HuH-7.5 (cell line): ENCODE measurements at regions not wholly inside any gene's neighbourhood (a gene's known extent, or its start where the extent isn't known, plus 50 kb on each side); places are given as distances from the start of the nearest gene placed in this dataset.

Experiments used
- DNase-seq: peaks from one replicate; pipeline ENCODE4 v3.0.0; 2011; ENCODE audit warnings: low spot score

GRCh38 chr1:72830606-72831390 lies 548.5 kb upstream of the NEGR1 start:
- no peak for DNase-seq

GRCh38 chr1:72827278-72827677 lies 544.9 kb upstream of the NEGR1 start:
- peak; percentile 6 for DNase-seq

- no peak for DNase-seq
Measured at GRCh38 chr1:72804541-72804940, 522.2 kb upstream of the NEGR1 start.

GRCh38 chr1:72781038-72781437 lies 498.7 kb upstream of the NEGR1 start:
- no peak for DNase-seq

- DNase-seq, result no peak
Measured at GRCh38 chr1:72780212-72780611, 497.9 kb upstream of the NEGR1 start.

- no peak for DNase-seq
Measured at GRCh38 chr1:72777918-72778317, 495.6 kb upstream of the NEGR1 start.

GRCh38 chr1:72763481-72763880 lies 481.1 kb upstream of the NEGR1 start:
- DNase-seq, result no peak

GRCh38 chr1:72759486-72759885 lies 477.1 kb upstream of the NEGR1 start:
- DNase-seq, result no peak

GRCh38 chr1:72757843-72758242 lies 475.5 kb upstream of the NEGR1 start:
- DNase-seq, result no peak

- DNase-seq, result no peak
Measured at GRCh38 chr1:72745413-72745812, 463.1 kb upstream of the NEGR1 start.

GRCh38 chr1:72734415-72734814 lies 452.1 kb upstream of the NEGR1 start:
- no peak for DNase-seq

- no peak for DNase-seq
Measured at GRCh38 chr1:72724951-72725861, 442.9 kb upstream of the NEGR1 start.

GRCh38 chr1:72705921-72706320 lies 423.6 kb upstream of the NEGR1 start:
- no peak for DNase-seq

- no peak for DNase-seq
Measured at GRCh38 chr1:72704841-72705477, 422.6 kb upstream of the NEGR1 start.

GRCh38 chr1:72697410-72697809 lies 415.1 kb upstream of the NEGR1 start:
- DNase-seq, result no peak

GRCh38 chr1:72693899-72694298 lies 411.6 kb upstream of the NEGR1 start:
- no peak for DNase-seq

- DNase-seq, result no peak
Measured at GRCh38 chr1:72693376-72693775, 411.0 kb upstream of the NEGR1 start.

- DNase-seq, result no peak
Measured at GRCh38 chr1:72690871-72691270, 408.5 kb upstream of the NEGR1 start.

- DNase-seq, result no peak
Measured at GRCh38 chr1:72678683-72679082, 396.3 kb upstream of the NEGR1 start.

- no peak for DNase-seq
Measured at GRCh38 chr1:72670902-72671301, 388.6 kb upstream of the NEGR1 start.

GRCh38 chr1:72662918-72663317 lies 380.6 kb upstream of the NEGR1 start:
- no peak for DNase-seq

- no peak for DNase-seq
Measured at GRCh38 chr1:72650843-72651435, 368.6 kb upstream of the NEGR1 start.
